ENCODE measurements at regions not wholly inside any gene's neighbourhood (a gene's known extent, or its start where the extent isn't known, plus 50 kb on each side); places are given as distances from the start of the nearest gene placed in this dataset.

GRCh38 chr2:104570259-104570658 lies 283.7 kb upstream of the POU3F3 start:
- Histone ChIP-seq H3K27me3 (no peaks in the 10 kb centered on the region), H3K4me1 (no peaks in the 10 kb centered on the region), H3K27ac (no peak overlapping the region), H3K36me3 (no peaks in the 10 kb centered on the region), H3K4me3 (no peak overlapping the region), H3K9me3 (peaks cover 0 to 4% (median 0%) of the 10 kb centered on the region in 4 donors)
- WGBS, 2 donors, result 73 to 88% methylated on average over 2 of the region's 2 CpGs
- no peak for DNase-seq (ENCODE audit: low spot score in 2 of 2)
- TF ChIP-seq CTCF (IDR thresholded peaks at IDR 0.05), result no peak
- no peak for TF ChIP-seq EP300 (IDR thresholded peaks at IDR 0.05)
- no peak for TF ChIP-seq POLR2A (IDR thresholded peaks at IDR 0.05)

- H3K36me3 ChIP-seq, result no peaks in the 10 kb centered on the region
- DNase-seq (ENCODE audit: low spot score in 2 of 2), result no peak
- no peak overlapping the region for H3K4me3 ChIP-seq
- H3K9me3 ChIP-seq, result no peaks in the 10 kb centered on the region
- no peaks in the 10 kb centered on the region for H3K27me3 ChIP-seq
- no peak overlapping the region for H3K27ac ChIP-seq
- no peaks in the 10 kb centered on the region for H3K4me1 ChIP-seq
- TF ChIP-seq POLR2A (IDR thresholded peaks at IDR 0.05), result no peak
- 68 to 70% methylated on average over 4 of the region's 4 CpGs for WGBS, 2 donors
Observed at GRCh38 chr2:104572834-104573233, 281.1 kb upstream of the POU3F3 start.

GRCh38 chr2:104574367-104574766 lies 279.5 kb upstream of the POU3F3 start:
- H3K4me3 ChIP-seq, result no peak overlapping the region
- H3K9me3 ChIP-seq, result no peaks in the 10 kb centered on the region
- no peaks in the 10 kb centered on the region for H3K27me3 ChIP-seq
- H3K36me3 ChIP-seq, result no peaks in the 10 kb centered on the region
- WGBS, 2 donors, result 85 to 96% methylated on average over 7 of the region's 7 CpGs
- H3K27ac ChIP-seq, result no peak overlapping the region
- DNase-seq (ENCODE audit: low spot score in 2 of 2), result no peak
- TF ChIP-seq CTCF (IDR thresholded peaks at IDR 0.05), result no peak
- TF ChIP-seq EP300 (IDR thresholded peaks at IDR 0.05), result no peak
- no peak for TF ChIP-seq POLR2A (IDR thresholded peaks at IDR 0.05)
- H3K4me1 ChIP-seq, result no peaks in the 10 kb centered on the region

GRCh38 chr2:104577143-104577542 lies 276.8 kb upstream of the POU3F3 start:
- DNase-seq (ENCODE audit: low spot score in 2 of 2), result no peak
- Histone ChIP-seq H3K27ac (no peak overlapping the region), H3K4me3 (no peak overlapping the region), H3K27me3 (no peaks in the 10 kb centered on the region), H3K9me3 (no peaks in the 10 kb centered on the region), H3K4me1 (no peaks in the 10 kb centered on the region), H3K36me3 (no peaks in the 10 kb centered on the region)
- no peak for TF ChIP-seq POLR2A (IDR thresholded peaks at IDR 0.05)
- TF ChIP-seq EP300 (IDR thresholded peaks at IDR 0.05), result no peak
- TF ChIP-seq CTCF (IDR thresholded peaks at IDR 0.05), result no peak
- WGBS, 2 donors, result 96 to 100% methylated on average over 2 of the region's 2 CpGs

GRCh38 chr2:104582471-104582870 lies 271.4 kb upstream of the POU3F3 start:
- H3K4me1 ChIP-seq, result no peaks in the 10 kb centered on the region
- H3K4me3 ChIP-seq, result no peak overlapping the region
- 62 to 68% methylated on average over 8 of the region's 8 CpGs for WGBS, 2 donors
- no peak overlapping the region for H3K27ac ChIP-seq
- TF ChIP-seq POLR2A (IDR thresholded peaks at IDR 0.05) (no peak), EP300 (IDR thresholded peaks at IDR 0.05) (no peak)
- no peaks in the 10 kb centered on the region for H3K27me3 ChIP-seq
- no peaks in the 10 kb centered on the region for H3K9me3 ChIP-seq
- no peaks in the 10 kb centered on the region for H3K36me3 ChIP-seq
- DNase-seq (ENCODE audit: low spot score in 2 of 2), result no peak

GRCh38 chr2:104583811-104584210 lies 270.1 kb upstream of the POU3F3 start:
- no peak for TF ChIP-seq CTCF (IDR thresholded peaks at IDR 0.05)
- no peak for TF ChIP-seq EP300 (IDR thresholded peaks at IDR 0.05)
- no peak for TF ChIP-seq POLR2A (IDR thresholded peaks at IDR 0.05)
- 31 to 35% methylated on average over 7 of the region's 7 CpGs for WGBS, 2 donors
- H3K4me3 ChIP-seq, result no peak overlapping the region

More at GRCh38 chr2:104583811-104584210, 270.1 kb upstream of the POU3F3 start:
- H3K9me3 ChIP-seq, result no peaks in the 10 kb centered on the region
- H3K4me1 ChIP-seq, result no peaks in the 10 kb centered on the region
- H3K27me3 ChIP-seq, result no peaks in the 10 kb centered on the region
- DNase-seq (ENCODE audit: low spot score in 2 of 2), result no peak
- no peak overlapping the region for H3K27ac ChIP-seq
- H3K36me3 ChIP-seq, result no peaks in the 10 kb centered on the region
